ENCODE measurements at regions not wholly inside any gene's neighbourhood (a gene's known extent, or its start where the extent isn't known, plus 50 kb on each side); places are given as distances from the start of the nearest gene placed in this dataset.

- ATAC-seq: no peak
- TF ChIP-seq CTCF (IDR thresholded peaks at IDR 0.05): no peak
Observed at GRCh38 chr3:154678041-154678654, 248.2 kb upstream of the GPR149 start.

GRCh38 chr3:154668835-154669234 lies 238.8 kb upstream of the GPR149 start:
- no peak for TF ChIP-seq CTCF (IDR thresholded peaks at IDR 0.05)
- no peak for ATAC-seq

More at GRCh38 chr3:154678041-154678654, 248.2 kb upstream of the GPR149 start:
- Mint-ChIP-seq H3K9me3 (peaks cover 3% of the 10 kb centered on the region), H3K36me3 (ENCODE audit: low read depth) (no peaks in the 10 kb centered on the region), H3K27me3 (no peaks in the 10 kb centered on the region), H3K4me1 (ENCODE audit: low read depth) (no peaks in the 10 kb centered on the region), H3K4me3 (no peak overlapping the region), H3K27ac (no peak overlapping the region)
- POLR2A ChIA-PET: no interaction called here
- DNase-seq: no peak
- CTCF ChIA-PET: no interaction called here
- intact Hi-C loops (cut with micrococcal nuclease): no loop called here

GRCh38 chr3:154668187-154668586 lies 238.2 kb upstream of the GPR149 start:
- TF ChIP-seq CTCF (IDR thresholded peaks at IDR 0.05): no peak
- Mint-ChIP-seq H3K36me3 (ENCODE audit: low read depth) (no peaks in the 10 kb centered on the region), H3K27me3 (no peaks in the 10 kb centered on the region), H3K4me3 (no peak overlapping the region), H3K4me1 (ENCODE audit: low read depth) (no peaks in the 10 kb centered on the region), H3K27ac (no peak overlapping the region), H3K9me3 (no peaks in the 10 kb centered on the region)
- ATAC-seq: no peak
- intact Hi-C loops (cut with micrococcal nuclease): no loop called here
- POLR2A ChIA-PET: no interaction called here
- CTCF ChIA-PET: interaction anchor here (1.2 kb wide), 1 partner anchor 10 kb away, joined by 3 read pairs; no protein-coding TSS in a partner anchor
- DNase-seq: no peak

More at GRCh38 chr3:154668835-154669234, 238.8 kb upstream of the GPR149 start:
- intact Hi-C loops (cut with micrococcal nuclease): no loop called here
- H3K4me1 Mint-ChIP-seq (ENCODE audit: low read depth): no peaks in the 10 kb centered on the region
- H3K27me3 Mint-ChIP-seq: no peaks in the 10 kb centered on the region
- no peak overlapping the region for H3K27ac Mint-ChIP-seq
- no peak for DNase-seq
- POLR2A ChIA-PET: no interaction called here
- CTCF ChIA-PET: interaction anchor here (1.2 kb wide), 1 partner anchor 10 kb away, joined by 3 read pairs; no protein-coding TSS in a partner anchor
- H3K9me3 Mint-ChIP-seq: no peaks in the 10 kb centered on the region
- no peak overlapping the region for H3K4me3 Mint-ChIP-seq
- H3K36me3 Mint-ChIP-seq (ENCODE audit: low read depth): no peaks in the 10 kb centered on the region

- CTCF ChIA-PET: no interaction called here
- H3K36me3 Mint-ChIP-seq (ENCODE audit: low read depth): no peaks in the 10 kb centered on the region
Observed at GRCh38 chr3:154666542-154666941, 236.6 kb upstream of the GPR149 start.

More at GRCh38 chr3:154666542-154666941, 236.6 kb upstream of the GPR149 start:
- Mint-ChIP-seq H3K27ac (no peak overlapping the region), H3K9me3 (no peaks in the 10 kb centered on the region), H3K4me3 (no peak overlapping the region), H3K4me1 (ENCODE audit: low read depth) (no peaks in the 10 kb centered on the region), H3K27me3 (no peaks in the 10 kb centered on the region)
- DNase-seq (no peak), ATAC-seq (no peak)
- intact Hi-C loops (cut with micrococcal nuclease): no loop called here
- POLR2A ChIA-PET: no interaction called here
- no peak for TF ChIP-seq CTCF (IDR thresholded peaks at IDR 0.05)

Data from activated CD8-positive, alpha-beta T cell treated with anti-CD3 and anti-CD28 coated beads for 36 hours (primary cell).